ENCODE measurements at regions not wholly inside any gene's neighbourhood (a gene's known extent, or its start where the extent isn't known, plus 50 kb on each side); places are given as distances from the start of the nearest gene placed in this dataset.

GRCh38 chr3:181382656-181383055, 329.1 kb upstream of the SOX2 start:
- no peak for DNase-seq (ENCODE audit: low read depth, low spot score)
- no peak for TF ChIP-seq CTCF (IDR thresholded peaks at IDR 0.05; ENCODE audit: low read depth, low read length)
- H3K4me3 ChIP-seq (ENCODE audit: low read depth, low read length), result no peak overlapping the region
- in situ Hi-C loops (cut with HindIII; ENCODE audit: low sequenced_read_pairs), result no loop called here

GRCh38 chr3:181379278-181379677, 332.4 kb upstream of the SOX2 start:
- TF ChIP-seq CTCF (IDR thresholded peaks at IDR 0.05; ENCODE audit: low read depth, low read length), result no peak
- in situ Hi-C loops (cut with HindIII; ENCODE audit: low sequenced_read_pairs), result no loop called here
- DNase-seq (ENCODE audit: low read depth, low spot score), result no peak
- no peak overlapping the region for H3K4me3 ChIP-seq (ENCODE audit: low read depth, low read length)

DNA sequence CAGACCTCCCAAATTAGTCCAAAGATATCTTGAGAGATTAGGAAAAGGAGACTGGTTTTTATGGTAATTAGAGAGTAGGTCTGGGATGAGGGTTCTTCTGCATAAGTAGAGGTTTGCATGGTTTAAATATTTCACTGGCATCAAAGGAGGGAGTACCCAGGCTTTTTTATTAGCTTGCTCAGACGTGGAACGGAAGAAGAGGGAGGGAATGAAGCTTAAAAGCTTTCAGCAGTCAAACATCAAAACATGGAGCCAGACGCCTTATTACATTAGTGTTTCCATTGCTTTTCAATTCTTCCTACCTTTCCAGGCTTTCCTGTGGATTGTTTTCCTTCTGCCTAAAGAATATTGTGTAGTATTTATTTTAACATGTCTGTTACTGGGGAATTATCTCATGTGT, 342.1 kb upstream of the SOX2 start:
- TF ChIP-seq CTCF (IDR thresholded peaks at IDR 0.05; ENCODE audit: low read depth, low read length), result no peak
- in situ Hi-C loops (cut with HindIII; ENCODE audit: low sequenced_read_pairs), result no loop called here
- H3K4me3 ChIP-seq (ENCODE audit: low read depth, low read length), result no peak overlapping the region
- DNase-seq (ENCODE audit: low read depth, low spot score), result no peak

- no peak overlapping the region for H3K4me3 ChIP-seq (ENCODE audit: low read depth, low read length)
- no peak for DNase-seq (ENCODE audit: low read depth, low spot score)
- no peak for TF ChIP-seq CTCF (IDR thresholded peaks at IDR 0.05; ENCODE audit: low read depth, low read length)
- in situ Hi-C loops (cut with HindIII; ENCODE audit: low sequenced_read_pairs), result no loop called here
Measured at GRCh38 chr3:181363231-181363630, 348.5 kb upstream of the SOX2 start.

DNA sequence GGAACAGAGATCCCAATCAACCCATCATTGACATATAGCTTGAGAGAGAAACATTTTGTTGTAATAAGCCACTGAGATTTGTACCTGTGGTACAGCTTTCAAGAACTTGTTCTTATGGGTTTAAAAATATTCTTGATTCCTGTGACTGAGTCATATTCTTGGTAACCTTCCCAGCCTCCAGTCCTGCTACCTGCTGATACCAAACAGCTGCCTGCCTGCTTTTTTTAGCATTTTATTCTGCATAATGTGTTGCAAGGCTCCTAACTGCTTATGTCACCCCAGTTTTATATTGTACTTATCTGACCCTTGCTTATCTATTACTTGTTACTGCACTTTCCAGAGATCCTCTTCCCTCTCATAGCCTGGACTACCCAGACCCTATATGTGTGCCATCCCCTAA, 349.3 kb upstream of the SOX2 start:
- in situ Hi-C loops (cut with HindIII; ENCODE audit: low sequenced_read_pairs), result no loop called here
- H3K4me3 ChIP-seq (ENCODE audit: low read depth, low read length), result no peak overlapping the region
- peak; percentile 72 for DNase-seq (ENCODE audit: low read depth, low spot score)
- no peak for TF ChIP-seq CTCF (IDR thresholded peaks at IDR 0.05; ENCODE audit: low read depth, low read length)

- no peak overlapping the region for H3K4me3 ChIP-seq (ENCODE audit: low read depth, low read length)
- in situ Hi-C loops (cut with HindIII; ENCODE audit: low sequenced_read_pairs), result no loop called here
- no peak for DNase-seq (ENCODE audit: low read depth, low spot score)
- no peak for TF ChIP-seq CTCF (IDR thresholded peaks at IDR 0.05; ENCODE audit: low read depth, low read length)
Measured at GRCh38 chr3:181358562-181358961, 353.2 kb upstream of the SOX2 start.

- in situ Hi-C loops (cut with HindIII; ENCODE audit: low sequenced_read_pairs), result no loop called here
- H3K4me3 ChIP-seq (ENCODE audit: low read depth, low read length), result no peak overlapping the region
- DNase-seq (ENCODE audit: low read depth, low spot score), result no peak
- no peak for TF ChIP-seq CTCF (IDR thresholded peaks at IDR 0.05; ENCODE audit: low read depth, low read length)
Measured at GRCh38 chr3:181358060-181358459, 353.7 kb upstream of the SOX2 start.
